ENCODE measurements at regions not wholly inside any gene's neighbourhood (a gene's known extent, or its start where the extent isn't known, plus 50 kb on each side); places are given as distances from the start of the nearest gene placed in this dataset.
"Not testable (repeated sequence)": the region's sequence is repeated elsewhere in the genome, so short reads cannot be mapped to it uniquely, and the experiment has no call there.

- DNase-seq = no peak
Observed at GRCh38 chr2:136715146-136715545, 50.2 kb upstream of the THSD7B start.

- DNase-seq = no peak
Observed at GRCh38 chr2:136714452-136714951, 50.8 kb upstream of the THSD7B start.

DNA sequence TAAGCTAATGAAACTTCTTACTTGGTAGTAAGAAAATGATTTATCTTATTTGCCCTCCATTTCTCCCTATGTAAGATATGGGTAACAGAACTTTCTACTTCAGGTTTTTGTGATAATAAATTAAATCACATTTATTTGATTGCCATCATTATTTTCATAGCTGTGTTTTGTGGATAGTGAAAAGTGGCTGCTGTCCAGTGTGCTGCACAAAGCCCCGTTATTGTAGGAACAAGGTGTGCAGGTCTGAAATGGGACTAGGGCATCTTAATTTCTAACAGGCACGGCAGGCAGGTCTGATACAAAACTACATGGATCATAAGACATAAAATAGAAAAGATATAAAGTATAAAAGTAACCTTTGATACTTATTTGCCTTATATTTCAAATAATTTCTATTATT lies 51.6 kb upstream of the THSD7B start:
- DNase-seq = no peak

DNA sequence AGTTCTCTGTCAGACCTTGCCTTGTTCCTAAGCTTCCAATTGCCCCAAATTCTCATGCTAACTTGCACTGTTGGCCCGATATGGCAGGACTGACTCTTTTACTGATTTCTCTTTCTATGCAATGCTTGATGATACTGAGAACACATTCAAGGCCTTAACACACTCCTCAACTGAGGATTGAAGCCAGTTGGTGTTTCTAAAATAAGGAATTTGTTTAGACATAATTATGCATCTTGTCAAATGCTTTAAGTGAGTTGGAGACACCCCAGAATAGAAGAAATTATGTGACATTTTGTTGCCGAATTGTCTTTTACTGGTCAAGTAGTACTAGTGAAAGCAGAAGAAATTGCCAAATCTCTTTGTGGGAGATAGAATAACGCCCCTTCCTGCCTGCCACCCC lies 60.0 kb upstream of the THSD7B start:
- DNase-seq = no peak

DNA sequence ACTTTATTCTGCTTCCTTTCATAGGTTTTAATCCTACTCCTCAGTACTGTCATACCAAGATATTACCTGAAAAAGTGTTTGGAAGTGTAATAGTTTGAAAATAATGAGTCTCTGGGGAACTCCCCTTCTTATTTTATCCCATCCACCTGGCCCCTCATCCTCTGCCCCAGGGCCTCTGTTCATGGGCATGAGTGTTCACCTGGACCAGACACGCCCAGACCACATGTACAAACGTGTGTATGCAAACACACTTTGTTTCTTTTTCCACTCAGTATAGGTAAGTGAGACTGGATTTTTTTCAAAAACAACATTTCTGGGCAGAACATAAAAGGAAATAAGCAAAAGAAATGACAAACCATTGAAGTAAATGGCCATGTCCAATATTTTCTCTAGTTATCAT lies 62.1 kb upstream of the THSD7B start:
- no peak for DNase-seq

DNA sequence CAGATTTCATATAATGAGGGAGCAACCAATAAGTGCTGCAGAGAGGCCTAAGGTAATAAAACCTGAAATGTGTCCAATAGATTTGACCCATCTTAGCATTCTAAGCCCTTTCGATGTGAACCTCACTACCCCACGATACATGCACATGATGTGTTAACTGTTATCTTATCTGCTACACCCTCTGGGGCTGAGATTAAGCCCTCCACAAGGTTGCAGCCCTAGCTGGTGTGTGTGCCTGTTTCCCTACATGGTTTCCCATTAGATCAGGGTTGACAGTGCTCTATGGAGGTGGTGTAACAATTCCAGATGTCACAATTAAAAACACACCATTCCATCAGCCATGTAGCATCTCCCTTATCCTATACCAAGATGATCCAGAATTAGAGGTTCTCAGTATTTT lies 68.9 kb upstream of the THSD7B start:
- no peak for DNase-seq

- DNase-seq = no peak
Observed at GRCh38 chr2:136693966-136694365, 71.4 kb upstream of the THSD7B start.

GRCh38 chr2:136680079-136680478 lies 85.3 kb upstream of the THSD7B start:
- not testable (repeated sequence) for DNase-seq

DNA sequence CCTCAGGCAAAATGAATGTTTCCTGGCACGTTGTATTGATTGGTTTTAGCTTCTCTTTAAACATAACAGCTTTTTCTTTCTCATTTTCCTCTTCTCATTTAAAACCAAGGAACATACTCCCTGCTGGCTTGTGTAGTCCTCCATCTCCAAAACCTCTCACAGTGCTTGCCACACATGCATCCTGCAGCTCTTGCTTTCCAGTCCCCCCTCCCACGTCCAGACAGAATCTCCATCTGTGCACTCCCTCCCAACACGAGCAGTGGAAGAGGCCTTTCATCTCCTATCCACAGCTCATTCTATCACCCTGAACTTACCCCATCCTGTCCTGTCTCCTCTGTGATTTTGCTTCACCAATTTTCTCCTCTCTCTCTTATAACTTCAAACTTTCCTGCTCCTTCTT lies 99.6 kb upstream of the THSD7B start:
- DNase-seq = no peak

- no peak for DNase-seq
Observed at GRCh38 chr2:136664713-136665405, 100.5 kb upstream of the THSD7B start.

GRCh38 chr2:136658201-136658600 lies 107.1 kb upstream of the THSD7B start:
- no peak for DNase-seq

DNA sequence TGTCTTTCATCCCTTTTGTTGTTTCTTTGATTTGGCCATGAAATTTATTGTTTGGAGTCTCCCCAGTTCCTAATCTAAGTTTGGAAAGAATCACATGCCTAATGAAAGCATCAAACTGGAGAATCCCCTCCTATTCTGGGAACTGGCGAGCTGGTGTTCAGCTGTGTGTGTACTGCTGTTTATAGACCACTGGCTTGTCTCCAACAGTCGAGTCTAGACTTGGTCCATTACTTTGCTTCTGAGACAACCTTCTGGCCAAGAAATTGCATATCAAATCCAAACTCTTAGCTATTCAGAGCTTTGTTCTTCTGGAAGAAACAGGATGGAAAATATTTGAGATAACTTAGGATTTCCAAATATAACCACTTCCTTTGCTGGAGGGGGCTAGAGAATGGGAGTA lies 111.5 kb upstream of the THSD7B start:
- DNase-seq = no peak

DNA sequence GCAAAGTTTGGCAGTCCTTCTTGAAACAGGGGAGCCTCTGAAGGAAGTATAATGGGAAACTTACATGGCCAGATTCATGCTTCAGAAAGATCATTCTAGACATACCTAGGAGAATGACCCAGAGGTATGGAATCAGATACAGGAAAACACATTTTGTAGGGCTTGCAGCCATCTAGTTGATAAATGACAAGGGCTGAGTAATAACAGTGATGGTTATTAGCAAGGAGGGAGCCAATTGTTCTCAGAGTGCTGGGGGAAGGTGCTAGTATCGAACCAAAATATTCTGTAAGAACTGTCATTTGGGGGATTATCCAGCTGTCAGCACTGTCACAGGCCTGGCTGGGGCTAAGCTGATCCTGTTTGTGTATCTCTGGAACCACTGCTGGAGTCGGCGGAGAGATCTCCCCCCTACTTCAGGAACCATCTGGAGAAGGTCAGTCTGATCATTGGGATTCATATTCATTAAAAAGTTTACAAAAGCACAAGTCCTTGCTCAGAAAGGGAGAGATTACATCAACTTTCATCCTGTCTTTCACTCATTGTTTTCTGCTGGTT lies 113.8 kb upstream of the THSD7B start:
- DNase-seq = no peak

- DNase-seq = no peak
Observed at GRCh38 chr2:136647039-136647438, 118.3 kb upstream of the THSD7B start.

DNA sequence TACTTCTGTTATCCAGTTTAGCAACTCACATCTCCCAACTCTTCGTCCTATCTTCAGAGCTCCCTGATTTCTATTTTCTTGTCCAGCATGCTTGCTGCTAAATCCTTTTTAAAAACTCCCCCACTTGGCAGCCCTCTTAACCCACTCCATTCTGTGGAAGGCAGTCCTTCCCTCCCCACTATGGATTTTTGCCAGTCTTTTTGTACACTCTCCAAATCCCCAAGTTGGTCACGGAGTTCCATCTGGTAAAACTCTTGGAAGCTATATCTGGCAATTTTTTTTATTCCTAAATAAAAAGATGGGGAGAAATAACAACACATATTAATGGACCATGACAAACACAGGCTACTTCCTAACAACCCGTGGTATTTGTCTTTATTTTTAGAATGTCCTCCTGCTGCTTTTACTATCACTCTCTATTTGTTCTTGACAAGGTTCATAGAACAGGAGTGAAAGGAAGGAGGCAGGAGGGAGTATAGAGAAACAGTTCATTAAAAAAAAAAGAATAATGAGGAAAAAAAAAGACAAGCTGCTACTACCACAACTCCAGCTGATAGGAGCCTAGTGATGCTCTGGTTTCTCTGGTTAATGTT lies 120.0 kb upstream of the THSD7B start:
- DNase-seq = no peak

GRCh38 chr2:136639651-136640050 lies 125.7 kb upstream of the THSD7B start:
- DNase-seq = no peak

- no peak for DNase-seq
Observed at GRCh38 chr2:136638193-136638592, 127.2 kb upstream of the THSD7B start.

- DNase-seq = no peak
Observed at GRCh38 chr2:136637402-136637801, 127.9 kb upstream of the THSD7B start.

GRCh38 chr2:136628490-136628889 lies 136.9 kb upstream of the THSD7B start:
- no peak for DNase-seq

GRCh38 chr2:136613096-136613495 lies 152.2 kb upstream of the THSD7B start:
- DNase-seq = no peak

- DNase-seq = no peak
Observed at GRCh38 chr2:136612079-136612478, 153.3 kb upstream of the THSD7B start.

DNA sequence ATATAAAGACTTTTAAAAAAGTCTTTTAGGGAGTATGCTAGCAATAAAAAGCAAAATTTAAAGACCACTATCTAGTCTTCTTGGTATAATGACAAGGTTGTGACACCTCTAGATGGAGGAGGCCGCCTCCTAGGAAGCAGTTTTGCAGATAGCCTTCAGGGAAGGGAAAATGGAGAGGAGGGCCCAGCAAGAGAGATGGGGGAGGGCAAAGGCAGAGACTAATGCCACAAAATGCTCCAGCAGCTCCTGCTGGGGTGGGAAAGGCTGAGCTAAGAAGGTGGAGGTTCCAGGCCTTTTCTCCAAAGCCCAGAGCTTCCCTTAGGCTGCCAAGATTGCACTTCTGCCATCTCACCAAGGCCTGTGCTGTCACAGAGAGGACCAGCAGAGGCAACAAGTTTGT lies 153.9 kb upstream of the THSD7B start:
- DNase-seq = no peak

DNA sequence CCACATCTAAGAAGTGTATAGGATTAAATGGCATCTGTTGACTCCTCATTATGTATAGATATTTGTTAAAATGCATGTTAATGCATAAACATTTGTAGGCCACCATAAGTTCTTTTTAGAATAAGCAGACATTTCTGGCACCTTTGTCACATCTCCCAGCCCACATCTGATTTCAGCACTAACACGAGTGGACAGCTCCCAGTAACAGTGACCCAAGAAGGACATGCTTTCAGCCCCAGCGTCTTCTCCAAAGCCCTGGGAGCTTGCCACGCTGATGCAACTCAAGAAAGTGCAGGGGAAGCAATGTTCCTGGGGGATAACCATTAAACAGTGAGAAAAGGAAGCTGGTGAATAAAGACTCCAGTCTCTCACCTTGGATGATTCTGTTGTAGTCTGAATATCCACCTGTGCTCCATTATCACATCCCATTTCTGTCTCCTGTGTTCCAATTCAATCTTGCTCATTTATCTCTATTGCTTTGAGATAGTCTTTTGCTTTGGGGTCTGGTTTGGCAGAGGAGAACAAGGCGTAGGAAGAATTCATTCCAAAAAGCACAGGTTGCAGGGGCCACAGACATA lies 182.6 kb upstream of the THSD7B start:
- DNase-seq = peak; percentile 68

GRCh38 chr2:136572335-136572734 lies 193.0 kb upstream of the THSD7B start:
- DNase-seq = no peak

Data from OCI-M1 (cell line).